DOHH2 (cell line): ENCODE measurements at regions not wholly inside any gene's neighbourhood (a gene's known extent, or its start where the extent isn't known, plus 50 kb on each side); places are given as distances from the start of the nearest gene placed in this dataset.
"Not testable (repeated sequence)": the region's sequence is repeated elsewhere in the genome, so short reads cannot be mapped to it uniquely, and the experiment has no call there.

Experiments
- H3F3A ChIP-seq: fragments of 200-600 bp; sonication (generic), shearing (Covaris generic); 2 replicates; pipeline ENCODE4 v1.6.0; 2016; ENCODE audit warnings: antibody characterized with exemption, mild to moderate bottlenecking; ENCODE audit not compliant: control insufficient read depth, insufficient read depth
- H3K27ac ChIP-seq: fragments of 200-600 bp; sonication (generic); 2 replicates; pipeline ENCODE4 v1.5.1; 2014; ENCODE audit warnings: low read depth, mild to moderate bottlenecking, low read length, moderate library complexity
- H3K27me3 ChIP-seq: fragments of 200-600 bp; sonication (generic); 2 replicates; pipeline ENCODE4 v1.6.1; 2014; ENCODE audit warnings: mild to moderate bottlenecking, low read length, mixed read lengths; ENCODE audit not compliant: control insufficient read depth
- H3K36me3 ChIP-seq: fragments of 200-600 bp; sonication (generic); 2 replicates; pipeline ENCODE4 v1.6.1; 2014; ENCODE audit warnings: mild to moderate bottlenecking, low read length, moderate library complexity, mixed read lengths; ENCODE audit not compliant: control insufficient read depth
- H3K4me1 ChIP-seq: fragments of 200-600 bp; sonication (generic); 2 replicates; pipeline ENCODE4 v1.6.1; 2014; ENCODE audit warnings: mild to moderate bottlenecking, low read length, mixed read lengths; ENCODE audit not compliant: control insufficient read depth
- H3K4me2 ChIP-seq: fragments of 200-600 bp; sonication (generic); 2 replicates; pipeline ENCODE4 v1.6.0; 2014; ENCODE audit warnings: mild to moderate bottlenecking, low read length, moderate library complexity
- H3K4me3 ChIP-seq: fragments of 200-600 bp; sonication (generic); 2 replicates; pipeline ENCODE4 v1.5.1; 2014; ENCODE audit warnings: mild to moderate bottlenecking, low read length, mixed read lengths
- H3K79me2 ChIP-seq: fragments of 200-600 bp; sonication (generic); 2 replicates; pipeline ENCODE4 v1.6.1; 2014; ENCODE audit warnings: mild to moderate bottlenecking, low read length, mixed read lengths; ENCODE audit not compliant: control insufficient read depth
- H3K9me2 ChIP-seq: fragments of 200-600 bp; sonication (generic); replicated peaks from 2 replicates; pipeline ENCODE4 v1.6.1; 2014; ENCODE audit warnings: mild to moderate bottlenecking, low read length, mixed read lengths; ENCODE audit not compliant: control insufficient read depth
- H3K9me3 ChIP-seq: fragments of 200-600 bp; sonication (generic); 2 replicates; pipeline ENCODE4 v1.6.1; 2014; ENCODE audit warnings: antibody characterized with exemption, low read length, mixed read lengths; ENCODE audit not compliant: control insufficient read depth, insufficient read depth
- H4K20me1 ChIP-seq: fragments of 200-600 bp; sonication (generic); 2 replicates; pipeline ENCODE4 v1.6.0; 2014; ENCODE audit warnings: low read depth, mild to moderate bottlenecking, antibody characterized with exemption, low read length, moderate library complexity; ENCODE audit not compliant: control insufficient read depth, insufficient read depth
- EZH2phosphoT487 ChIP-seq: fragments of 200-600 bp; sonication (generic); IDR thresholded peaks from 2 replicates; pipeline ENCODE4 v1.6.1; 2017; ENCODE audit warnings: borderline replicate concordance, mild to moderate bottlenecking, antibody characterized with exemption, low read length, moderate library complexity, mixed read lengths
- TF ChIP-seq, protein P1 (sequence below): fragments of 200-600 bp; sonication (generic); IDR thresholded peaks from one replicate; pipeline ENCODE4 v1.5.1; 2014; ENCODE audit warnings: antibody characterized with exemption, mild to moderate bottlenecking, low read depth, low read length; ENCODE audit not compliant: poor library complexity, severe bottlenecking

GRCh38 chr12:131282292-131283080, 328.8 kb downstream of the ADGRD1 start:
- Histone ChIP-seq H3K4me2 (no peak overlapping the region), H3F3A (no peaks in the 10 kb centered on the region)

DNA sequence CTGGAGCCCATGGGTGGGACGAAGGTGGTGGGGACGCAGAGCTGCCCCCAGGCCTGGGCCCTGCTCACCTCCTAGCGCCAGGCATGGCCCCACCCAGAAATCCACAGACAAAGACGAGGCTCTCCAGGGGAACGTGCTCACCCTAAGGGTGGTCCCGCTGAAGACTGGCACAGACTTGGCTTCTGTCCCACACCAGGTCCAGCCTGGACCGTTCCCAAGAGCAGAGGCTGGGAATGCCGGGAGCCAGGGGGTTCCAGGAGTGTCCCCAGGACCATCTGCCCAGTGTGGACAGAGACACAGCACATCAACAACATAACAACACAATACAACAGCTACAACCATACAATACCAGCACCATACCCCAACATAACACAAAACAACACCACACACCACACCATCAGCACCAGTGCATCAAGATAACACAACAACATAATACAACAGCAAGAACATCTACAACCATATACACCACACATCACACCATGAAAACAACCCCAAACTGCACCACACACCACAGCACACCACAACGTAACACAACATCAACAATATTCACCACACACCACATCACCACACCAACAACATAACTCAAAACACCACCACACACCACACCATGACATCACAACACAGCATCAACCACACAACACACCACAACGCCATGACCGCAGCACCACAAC, 329.6 kb downstream of the ADGRD1 start:
- Histone ChIP-seq H4K20me1 (no peaks in the 10 kb centered on the region), H3K27me3 (no peaks in the 10 kb centered on the region), H3K9me3 (no peaks in the 10 kb centered on the region), H3K36me3 (no peaks in the 10 kb centered on the region), H3K9me2 (no peaks in the 10 kb centered on the region), H3K27ac (no peak overlapping the region), H3K4me1 (no peaks in the 10 kb centered on the region), H3K4me2 (no peak overlapping the region), H3F3A (no peaks in the 10 kb centered on the region), H3K79me2 (no peaks in the 10 kb centered on the region), H3K4me3 (no peak overlapping the region)
- TF ChIP-seq, protein P1, sequence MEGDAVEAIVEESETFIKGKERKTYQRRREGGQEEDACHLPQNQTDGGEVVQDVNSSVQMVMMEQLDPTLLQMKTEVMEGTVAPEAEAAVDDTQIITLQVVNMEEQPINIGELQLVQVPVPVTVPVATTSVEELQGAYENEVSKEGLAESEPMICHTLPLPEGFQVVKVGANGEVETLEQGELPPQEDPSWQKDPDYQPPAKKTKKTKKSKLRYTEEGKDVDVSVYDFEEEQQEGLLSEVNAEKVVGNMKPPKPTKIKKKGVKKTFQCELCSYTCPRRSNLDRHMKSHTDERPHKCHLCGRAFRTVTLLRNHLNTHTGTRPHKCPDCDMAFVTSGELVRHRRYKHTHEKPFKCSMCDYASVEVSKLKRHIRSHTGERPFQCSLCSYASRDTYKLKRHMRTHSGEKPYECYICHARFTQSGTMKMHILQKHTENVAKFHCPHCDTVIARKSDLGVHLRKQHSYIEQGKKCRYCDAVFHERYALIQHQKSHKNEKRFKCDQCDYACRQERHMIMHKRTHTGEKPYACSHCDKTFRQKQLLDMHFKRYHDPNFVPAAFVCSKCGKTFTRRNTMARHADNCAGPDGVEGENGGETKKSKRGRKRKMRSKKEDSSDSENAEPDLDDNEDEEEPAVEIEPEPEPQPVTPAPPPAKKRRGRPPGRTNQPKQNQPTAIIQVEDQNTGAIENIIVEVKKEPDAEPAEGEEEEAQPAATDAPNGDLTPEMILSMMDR, result no peak
- no peak for TF ChIP-seq EZH2phosphoT487

More at GRCh38 chr12:131282292-131283080, 328.8 kb downstream of the ADGRD1 start:
- Histone ChIP-seq H3K9me2 (no peaks in the 10 kb centered on the region), H3K36me3 (no peaks in the 10 kb centered on the region), H3K27me3 (no peaks in the 10 kb centered on the region), H3K9me3 (no peaks in the 10 kb centered on the region), H4K20me1 (no peaks in the 10 kb centered on the region), H3K4me3 (no peak overlapping the region), H3K4me1 (no peaks in the 10 kb centered on the region), H3K79me2 (no peaks in the 10 kb centered on the region), H3K27ac (no peak overlapping the region)
- no peak for TF ChIP-seq EZH2phosphoT487
- TF ChIP-seq, protein P1, result no peak

- not testable (repeated sequence) for H3K4me3 ChIP-seq, H3K9me3 ChIP-seq, H3K27me3 ChIP-seq, H4K20me1 ChIP-seq, H3K36me3 ChIP-seq, H3K4me1 ChIP-seq, H3K9me2 ChIP-seq, H3K4me2 ChIP-seq, H3F3A ChIP-seq, H3K79me2 ChIP-seq, H3K27ac ChIP-seq
Observed at GRCh38 chr12:131283862-131284825, 330.4 kb downstream of the ADGRD1 start.

GRCh38 chr12:131284954-131285904, 331.5 kb downstream of the ADGRD1 start:
- H3K4me1 ChIP-seq, H3K4me2 ChIP-seq, H3K27ac ChIP-seq, H3F3A ChIP-seq, H3K36me3 ChIP-seq, H3K9me3 ChIP-seq, H4K20me1 ChIP-seq, H3K4me3 ChIP-seq, H3K27me3 ChIP-seq, H3K79me2 ChIP-seq, H3K9me2 ChIP-seq: not testable (repeated sequence)

DNA sequence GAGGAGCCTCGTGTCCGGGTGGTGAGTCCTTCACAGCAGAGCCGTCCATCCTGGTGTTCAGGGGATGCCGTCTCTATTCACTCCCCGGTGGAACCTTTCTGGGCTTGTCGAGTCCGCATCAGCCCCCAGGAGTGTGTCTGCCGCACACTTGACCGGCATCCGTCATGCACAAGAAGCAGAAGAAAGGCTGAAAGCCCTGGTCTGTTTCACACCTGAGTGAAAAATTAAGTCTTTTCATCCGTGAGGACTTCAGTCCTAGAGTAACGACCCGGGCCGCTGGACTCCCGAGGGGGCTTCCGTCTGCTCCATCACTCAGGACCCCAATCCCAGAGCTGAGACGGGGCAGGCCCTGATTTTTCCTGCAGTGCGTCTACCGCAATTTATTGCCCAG, 332.2 kb downstream of the ADGRD1 start:
- not testable (repeated sequence) for H3F3A ChIP-seq, H3K9me2 ChIP-seq, H3K4me2 ChIP-seq, H3K79me2 ChIP-seq, H3K4me3 ChIP-seq, H3K4me1 ChIP-seq, H3K27ac ChIP-seq, H4K20me1 ChIP-seq, H3K9me3 ChIP-seq, H3K27me3 ChIP-seq, H3K36me3 ChIP-seq
